H9 (cell line): ENCODE measurements at regions not wholly inside any gene's neighbourhood (a gene's known extent, or its start where the extent isn't known, plus 50 kb on each side); places are given as distances from the start of the nearest gene placed in this dataset.

Experiments
- DNase-seq: peaks from one replicate; pipeline ENCODE4 v3.0.0-alpha.2; 2017
- H2AFZ ChIP-seq: one replicate; pipeline ENCODE4 v1.6.1; 2013; ENCODE audit warnings: mild to moderate bottlenecking, low read length, control low read depth, moderate library complexity
- H2AK5ac ChIP-seq: 2 replicates; pipeline ENCODE4 v1.6.1; 2013; ENCODE audit warnings: low read length, control low read depth, mixed read lengths; ENCODE audit not compliant: insufficient read length
- H2BK120ac ChIP-seq: one replicate; pipeline ENCODE4 v1.6.1; 2013; ENCODE audit warnings: low read depth, mild to moderate bottlenecking, low read length, control low read depth, inconsistent platforms; ENCODE audit not compliant: poor library complexity, severe bottlenecking
- H2BK12ac ChIP-seq: 2 replicates; pipeline ENCODE4 v1.6.1; 2013; ENCODE audit warnings: low read length, control low read depth, mixed read lengths, low read depth; ENCODE audit not compliant: insufficient read length
- H2BK15ac ChIP-seq: 2 replicates; pipeline ENCODE4 v1.6.1; 2013; ENCODE audit warnings: low read depth, low read length, control low read depth
- H2BK20ac ChIP-seq: one replicate; pipeline ENCODE4 v1.6.1; 2013; ENCODE audit warnings: low read depth, mild to moderate bottlenecking, low read length, control low read depth, inconsistent platforms; ENCODE audit not compliant: poor library complexity, severe bottlenecking
- H2BK5ac ChIP-seq: 2 replicates; pipeline ENCODE4 v1.6.1; 2013; ENCODE audit warnings: low read length, control low read depth, mixed read lengths; ENCODE audit not compliant: insufficient read length
- H3K14ac ChIP-seq: 2 replicates; pipeline ENCODE4 v1.6.1; 2013; ENCODE audit warnings: low read length, control low read depth; ENCODE audit not compliant: insufficient read depth
- H3K18ac ChIP-seq: 2 replicates; pipeline ENCODE4 v1.6.1; 2013; ENCODE audit warnings: low read depth, mild to moderate bottlenecking, mixed read lengths, low read length, control low read depth; ENCODE audit not compliant: insufficient read length
- H3K23ac ChIP-seq: 2 replicates; pipeline ENCODE4 v1.6.1; 2013; ENCODE audit warnings: low read length, control low read depth, mixed read lengths, low read depth; ENCODE audit not compliant: insufficient read length
- H3K23me2 ChIP-seq: 2 replicates; pipeline ENCODE4 v1.6.1; 2013; ENCODE audit warnings: low read depth, mild to moderate bottlenecking, mixed read lengths, low read length, control low read depth; ENCODE audit not compliant: insufficient read length, poor library complexity, severe bottlenecking
- H3K27ac ChIP-seq: 2 replicates; pipeline ENCODE4 v1.5.1; 2013; ENCODE audit warnings: low read length, control low read depth, mixed read lengths, low read depth; ENCODE audit not compliant: insufficient read length
- H3K27me3 ChIP-seq: 2 replicates; pipeline ENCODE4 v1.6.1; 2013; ENCODE audit warnings: low read length, control low read depth, inconsistent platforms; ENCODE audit not compliant: insufficient read depth
- H3K4ac ChIP-seq: 2 replicates; pipeline ENCODE4 v1.6.1; 2013; ENCODE audit warnings: low read depth, mild to moderate bottlenecking, control low read depth, inconsistent platforms, low read length, moderate library complexity
- H3K4me1 ChIP-seq: 2 replicates; pipeline ENCODE4 v1.6.1; 2013; ENCODE audit warnings: low read length, control low read depth, inconsistent platforms; ENCODE audit not compliant: insufficient read depth
- H3K4me2 ChIP-seq: 2 replicates; pipeline ENCODE4 v1.6.1; 2013; ENCODE audit warnings: low read length, control low read depth, mixed read lengths; ENCODE audit not compliant: insufficient read length, insufficient read depth
- H3K56ac ChIP-seq: 2 replicates; pipeline ENCODE4 v1.6.1; 2013; ENCODE audit warnings: low read depth, mild to moderate bottlenecking, mixed read lengths, low read length, control low read depth; ENCODE audit not compliant: insufficient read length
- H3K79me1 ChIP-seq: 2 replicates; pipeline ENCODE4 v1.6.1; 2013; ENCODE audit warnings: low read depth, mild to moderate bottlenecking, moderate library complexity, low read length, control low read depth, inconsistent platforms; ENCODE audit not compliant: insufficient read depth, poor library complexity, severe bottlenecking
- H3K79me2 ChIP-seq: 2 replicates; pipeline ENCODE4 v1.6.1; 2013; ENCODE audit warnings: low read length, control low read depth, inconsistent platforms; ENCODE audit not compliant: insufficient read depth
- H3K9ac ChIP-seq: 2 replicates; pipeline ENCODE4 v1.6.1; 2013; ENCODE audit warnings: low read length, control low read depth, mixed read lengths; ENCODE audit not compliant: insufficient read length; ENCODE audit errors: extremely low read depth
- H3K9me3 ChIP-seq: one replicate; pipeline ENCODE4 v1.6.1; 2013; ENCODE audit warnings: low read depth, low read length, inconsistent platforms; ENCODE audit not compliant: control insufficient read depth
- H3T11ph ChIP-seq: one replicate; pipeline ENCODE4 v1.6.1; 2013; ENCODE audit warnings: mild to moderate bottlenecking, low read length, control low read depth, inconsistent platforms
- H4K20me1 ChIP-seq: one replicate; pipeline ENCODE4 v1.6.1; 2013; ENCODE audit not compliant: control insufficient read depth, insufficient read length, insufficient read depth
- H4K5ac ChIP-seq: 2 replicates; pipeline ENCODE4 v1.6.1; 2013; ENCODE audit warnings: low read depth, mild to moderate bottlenecking, mixed read lengths, low read length, control low read depth; ENCODE audit not compliant: insufficient read length
- H4K8ac ChIP-seq: replicated peaks from 2 replicates; pipeline ENCODE4 v1.6.1; 2013; ENCODE audit warnings: low read length, control low read depth, mixed read lengths, low read depth; ENCODE audit not compliant: insufficient read length
- H4K91ac ChIP-seq: 2 replicates; pipeline ENCODE4 v1.6.1; 2013; ENCODE audit warnings: low read depth, mild to moderate bottlenecking, moderate library complexity, mixed read lengths, low read length, control low read depth; ENCODE audit not compliant: insufficient read length
- H3K27ac Mint-ChIP-seq, 3 experiments: 2 replicates in 2 of 3; 3 replicates in 1 of 3; pipeline ENCODE4 v1.8.0; 2020 to 2021; ENCODE audit warnings: mixed read lengths in 3 of 3, mild to moderate bottlenecking in 1 of 3, moderate library complexity in 1 of 3
- H3K27me3 Mint-ChIP-seq: 2 replicates; pipeline ENCODE4 v1.8.0; 2021; ENCODE audit warnings: low read depth, mild to moderate bottlenecking, moderate library complexity, mixed read lengths
- H3K36me3 Mint-ChIP-seq, 3 experiments: 2 replicates in 2 of 3; 3 replicates in 1 of 3; pipeline ENCODE4 v1.8.0; 2020 to 2021; ENCODE audit warnings: low read depth in 3 of 3, mixed read lengths in 3 of 3; ENCODE audit not compliant: insufficient read depth in 1 of 3
- H3K4me1 Mint-ChIP-seq, 2 experiments: 2 replicates each; pipeline ENCODE4 v1.8.0; 2020; ENCODE audit warnings: mixed read lengths in 2 of 2
- H3K4me3 Mint-ChIP-seq, 2 experiments: 2 replicates in 1 of 2; 3 replicates in 1 of 2; pipeline ENCODE4 v1.8.0; 2020 to 2021; ENCODE audit warnings: mild to moderate bottlenecking in 2 of 2, mixed read lengths in 2 of 2, moderate library complexity in 1 of 2
- H3K9me3 Mint-ChIP-seq, 2 experiments: 2 replicates in 1 of 2; 3 replicates in 1 of 2; pipeline ENCODE4 v1.8.0; 2020; ENCODE audit warnings: mild to moderate bottlenecking in 2 of 2, mixed read lengths in 2 of 2, moderate library complexity in 1 of 2
- CTCF ChIP-seq: fragments of 200-600 bp; sonication (generic); conservative IDR thresholded peaks from 3 replicates; pipeline ENCODE4 v1.8.0; 2021; ENCODE audit warnings: antibody characterized with exemption, mild to moderate bottlenecking
- WGBS: extraction: QIAGEN DNeasy Blood & Tissue Kit; methylation state at CpG from one replicate; pipeline ENCODE4 v1.1.7; 2013; ENCODE audit warnings: missing lambda C conversion rate, low lambda C conversion rate, mixed read lengths; ENCODE audit not compliant: insufficient read length; ENCODE audit errors: extremely low coverage; 5-methylcytosine and 5-hydroxymethylcytosine counted together

DNA sequence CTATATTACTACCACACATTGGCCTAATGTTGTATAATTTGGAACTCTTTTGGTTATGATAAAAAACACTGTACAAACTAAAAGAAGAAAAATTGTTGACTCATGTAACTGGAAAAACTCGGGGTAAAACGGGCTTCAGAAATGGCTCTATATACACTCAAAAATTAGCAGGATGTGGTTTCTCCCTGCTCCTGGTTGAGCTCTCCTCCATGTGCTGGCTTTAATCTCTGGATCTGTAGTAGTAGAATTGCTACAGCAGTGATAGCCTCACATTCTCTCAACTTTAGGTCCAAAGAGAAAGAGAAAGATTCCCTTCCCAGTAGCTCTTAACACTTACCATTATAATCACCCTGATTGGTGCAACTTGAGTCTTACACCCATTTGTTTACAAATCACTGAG lies 274.9 kb upstream of the GALNT5 start:
- DNase-seq = no peak
- H2BK15ac ChIP-seq = no peak overlapping the region
- no peak overlapping the region for H3K4ac ChIP-seq
- no peak overlapping the region for H3K56ac ChIP-seq
- H4K8ac ChIP-seq = no peak overlapping the region
- no peaks in the 10 kb centered on the region for H3K79me1 ChIP-seq
- H4K5ac ChIP-seq = no peak overlapping the region
- H3K4me2 ChIP-seq = no peak overlapping the region
- no peak overlapping the region for H2BK20ac ChIP-seq
- H2BK5ac ChIP-seq = no peak overlapping the region
- H2BK120ac ChIP-seq = no peak overlapping the region
- no peak overlapping the region for H4K91ac ChIP-seq
- no peak overlapping the region for H2AFZ ChIP-seq
- Mint-ChIP-seq H3K36me3 (no peaks in the 10 kb centered on the region), H3K27ac (no peak overlapping the region), H3K9me3 (no peaks in the 10 kb centered on the region; a peak in 1 of 5 replicates), H3K4me1 (peaks cover 0 to 3% of the 10 kb centered on the region in 2 experiments; a peak in 1 of 4 replicates), H3K27me3 (no peaks in the 10 kb centered on the region), H3K4me3 (no peak overlapping the region)
- no peak overlapping the region for H3K9ac ChIP-seq
- H2BK12ac ChIP-seq = no peak overlapping the region
- no peak overlapping the region for H3K23ac ChIP-seq
- H3K27me3 ChIP-seq = no peaks in the 10 kb centered on the region
- no peaks in the 10 kb centered on the region for H3K79me2 ChIP-seq
- H3K27ac ChIP-seq = no peak overlapping the region
- no peaks in the 10 kb centered on the region for H3K9me3 ChIP-seq
- no peaks in the 10 kb centered on the region for H3K4me1 ChIP-seq
- no peaks in the 10 kb centered on the region for H4K20me1 ChIP-seq
- no peak overlapping the region for H3K18ac ChIP-seq
- H2AK5ac ChIP-seq = no peak overlapping the region
- WGBS = no CpG with 5 or more reads among the region's 2 CpGs
- no peak for TF ChIP-seq CTCF
- H3K23me2 ChIP-seq = no peaks in the 10 kb centered on the region
- no peak overlapping the region for H3K14ac ChIP-seq
- no peak overlapping the region for H3T11ph ChIP-seq
